ENCODE measurements at regions not wholly inside any gene's neighbourhood (a gene's known extent, or its start where the extent isn't known, plus 50 kb on each side); places are given as distances from the start of the nearest gene placed in this dataset.
"Not testable (repeated sequence)": the region's sequence is repeated elsewhere in the genome, so short reads cannot be mapped to it uniquely, and the experiment has no call there.

DNA sequence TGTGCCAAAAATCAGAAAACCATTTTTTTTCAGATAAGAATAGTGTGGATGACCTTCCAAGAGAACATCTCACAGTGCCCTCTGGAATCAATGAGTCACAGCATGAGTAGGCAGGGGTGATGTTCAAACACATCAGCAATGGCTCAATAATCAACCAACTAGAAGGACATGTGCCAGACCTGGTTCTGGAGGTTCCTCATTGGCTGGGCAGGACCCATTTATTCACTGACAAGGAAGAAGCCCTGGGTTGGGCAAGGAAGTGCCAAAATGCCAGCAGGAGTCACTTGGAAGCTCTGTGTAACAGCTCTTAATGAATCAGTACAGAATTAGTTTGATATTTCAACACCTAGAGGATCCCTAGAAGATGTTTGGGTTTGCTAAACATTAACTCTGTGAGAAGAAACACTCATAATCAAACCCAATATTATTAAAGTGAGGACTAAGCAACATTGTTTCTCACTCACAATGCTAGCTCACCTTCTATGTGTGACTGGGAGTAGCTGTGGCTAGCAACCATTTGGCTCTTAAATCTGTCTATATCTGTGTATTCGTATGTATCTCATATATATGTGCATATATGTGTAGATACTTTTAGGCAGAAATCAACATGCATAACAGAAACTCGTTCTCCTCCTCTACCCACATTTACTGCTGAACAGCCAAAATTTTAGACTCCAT is 72.3 kb upstream of the APBB1IP start (continued):
- TF ChIP-seq, protein P1, sequence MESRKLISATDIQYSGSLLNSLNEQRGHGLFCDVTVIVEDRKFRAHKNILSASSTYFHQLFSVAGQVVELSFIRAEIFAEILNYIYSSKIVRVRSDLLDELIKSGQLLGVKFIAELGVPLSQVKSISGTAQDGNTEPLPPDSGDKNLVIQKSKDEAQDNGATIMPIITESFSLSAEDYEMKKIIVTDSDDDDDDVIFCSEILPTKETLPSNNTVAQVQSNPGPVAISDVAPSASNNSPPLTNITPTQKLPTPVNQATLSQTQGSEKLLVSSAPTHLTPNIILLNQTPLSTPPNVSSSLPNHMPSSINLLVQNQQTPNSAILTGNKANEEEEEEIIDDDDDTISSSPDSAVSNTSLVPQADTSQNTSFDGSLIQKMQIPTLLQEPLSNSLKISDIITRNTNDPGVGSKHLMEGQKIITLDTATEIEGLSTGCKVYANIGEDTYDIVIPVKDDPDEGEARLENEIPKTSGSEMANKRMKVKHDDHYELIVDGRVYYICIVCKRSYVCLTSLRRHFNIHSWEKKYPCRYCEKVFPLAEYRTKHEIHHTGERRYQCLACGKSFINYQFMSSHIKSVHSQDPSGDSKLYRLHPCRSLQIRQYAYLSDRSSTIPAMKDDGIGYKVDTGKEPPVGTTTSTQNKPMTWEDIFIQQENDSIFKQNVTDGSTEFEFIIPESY (CRISPR knock-in tag; IDR thresholded peaks at IDR 0.05) = no peak
- no peak for TF ChIP-seq HDAC3 (IDR thresholded peaks at IDR 0.05; ENCODE audit: borderline replicate concordance, partially characterized antibody)
- no peak for TF ChIP-seq KLF10 (CRISPR knock-in tag; IDR thresholded peaks at IDR 0.05)
- TF ChIP-seq TBL1XR1 (IDR thresholded peaks at IDR 0.05; ENCODE audit: low read length in 2 of 2) = no peak
- TF ChIP-seq DPF2 (IDR thresholded peaks at IDR 0.05) = no peak
- TF ChIP-seq RBBP5 (IDR thresholded peaks at IDR 0.05; ENCODE audit: borderline replicate concordance, insufficient read depth, low read length, poor library complexity, severe bottlenecking) = no peak
- TF ChIP-seq GATA2 (CRISPR knock-in tag; IDR thresholded peaks at IDR 0.05) = no peak

DNA sequence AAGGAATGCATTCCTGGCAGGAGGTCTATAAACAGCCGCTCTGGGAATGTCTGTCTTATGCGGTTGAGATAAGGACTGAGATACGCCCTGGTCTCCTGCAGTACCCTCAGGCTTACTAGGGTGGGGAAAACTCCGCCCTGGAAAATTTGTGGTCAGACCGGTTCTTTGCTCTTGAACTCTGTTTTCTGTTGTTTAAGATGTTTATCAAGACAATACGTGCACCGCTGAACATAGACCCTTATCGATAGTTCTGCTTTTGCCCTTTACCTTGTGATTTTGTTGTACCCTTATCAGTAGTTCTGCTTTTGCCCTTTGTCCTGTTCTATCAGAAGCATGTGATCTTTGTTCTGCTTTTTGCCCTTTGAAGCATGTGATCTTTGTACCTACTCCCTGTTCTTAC is 71.1 kb upstream of the APBB1IP start:
- H3K36me3 ChIP-seq (ENCODE audit: control insufficient read depth, insufficient read depth, low read length); H3K9ac ChIP-seq (ENCODE audit: insufficient read depth in 1 of 2, low read depth in 2 of 2, low read length in 2 of 2); H3K4me3 ChIP-seq; H3K4me1 ChIP-seq (replicated peaks in 1 of 2; ENCODE audit: control insufficient read depth in 2 of 2, insufficient read depth in 2 of 2, low read length in 2 of 2); H3K9me3 ChIP-seq (replicated peaks; ENCODE audit: control insufficient read depth, insufficient read depth, low read depth, low read length); H3K27me3 ChIP-seq (ENCODE audit: control insufficient read depth in 2 of 2, insufficient read depth in 2 of 2, low read length in 2 of 2); in situ Hi-C loops (cut with MboI); H4K20me1 ChIP-seq (replicated peaks; ENCODE audit: control insufficient read depth, insufficient read depth, low read length); H3K79me2 ChIP-seq (ENCODE audit: control insufficient read depth, insufficient read depth, low read length); DNase-seq (ENCODE audit: extremely low read depth in 1 of 4, low spot score in 3 of 4); CTCF ChIA-PET (ENCODE audit: low intra/inter-chr PET ratio); H3K9me1 ChIP-seq (ENCODE audit: control insufficient read depth, insufficient read depth, low read length); POLR2A ChIA-PET; BruUV-seq (replicated peaks); ATAC-seq; FAIRE-seq; H2AFZ ChIP-seq (ENCODE audit: low read depth, low read length); intact Hi-C loops (cut with micrococcal nuclease); H3K27ac ChIP-seq (ENCODE audit: extremely low read depth, low read depth, low read length); H3K4me2 ChIP-seq (ENCODE audit: insufficient read depth, low read length): not testable (repeated sequence)
- WGBS (ENCODE audit: insufficient coverage, low coverage, missing lambda C conversion rate) = 3% methylated on average over 8 of the region's 8 CpGs

Measured in K562 (cell line).